Stimulated activated CD4-positive, alpha-beta T cell treated with anti-CD3 and anti-CD28 coated beads, Interleukin-1b, Interleukin-23, amount 100 ng/mL, for 24 hours (primary cell): ENCODE measurements at regions not wholly inside any gene's neighbourhood (a gene's known extent, or its start where the extent isn't known, plus 50 kb on each side); places are given as distances from the start of the nearest gene placed in this dataset.

Experiments used
- DNase-seq, 4 experiments: peaks; one replicate each; pipeline ENCODE4 v3.0.0-alpha.2; 2020; ENCODE audit warnings: low read depth in 4 of 4, low spot score in 1 of 4

DNA sequence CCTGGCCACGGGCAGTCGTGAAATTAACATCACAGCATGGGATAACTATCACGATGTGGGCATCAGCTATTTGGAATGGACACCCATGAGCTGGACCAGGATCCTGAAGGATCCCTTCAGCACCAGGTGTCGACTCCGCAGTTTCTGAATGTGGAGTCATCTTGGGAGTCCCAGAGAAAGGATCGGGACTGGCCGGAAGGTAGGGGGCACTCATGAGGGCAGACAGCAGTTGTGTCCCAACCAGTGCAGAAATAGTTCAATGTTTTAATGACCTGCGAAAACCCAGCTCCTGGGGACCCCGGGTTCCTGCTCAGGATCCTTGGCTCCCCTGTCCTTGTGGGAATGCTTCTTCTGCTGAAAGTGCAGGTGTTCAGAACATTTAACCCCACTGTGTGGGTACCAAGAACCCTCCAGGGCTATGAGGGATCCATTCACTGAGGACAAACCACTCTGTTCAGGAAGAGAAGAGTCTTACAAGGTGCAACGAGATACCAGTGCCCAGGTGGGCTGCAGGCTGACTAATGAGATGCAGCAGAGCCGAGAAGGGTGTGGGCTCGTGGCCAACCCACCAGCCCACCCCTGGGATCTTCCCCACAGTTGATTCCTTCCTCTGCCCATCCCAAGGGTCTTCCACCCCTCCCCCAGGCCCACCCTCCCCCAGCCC, 154.8 kb downstream of the SALL1 start:
- no peak for DNase-seq

GRCh38 chr16:50994995-50995394, 156.1 kb downstream of the SALL1 start:
- no peak for DNase-seq

- DNase-seq = no peak
Observed at GRCh38 chr16:50992350-50993032, 158.6 kb downstream of the SALL1 start.

- no peak for DNase-seq
Observed at GRCh38 chr16:50991436-50991835, 159.6 kb downstream of the SALL1 start.

DNA sequence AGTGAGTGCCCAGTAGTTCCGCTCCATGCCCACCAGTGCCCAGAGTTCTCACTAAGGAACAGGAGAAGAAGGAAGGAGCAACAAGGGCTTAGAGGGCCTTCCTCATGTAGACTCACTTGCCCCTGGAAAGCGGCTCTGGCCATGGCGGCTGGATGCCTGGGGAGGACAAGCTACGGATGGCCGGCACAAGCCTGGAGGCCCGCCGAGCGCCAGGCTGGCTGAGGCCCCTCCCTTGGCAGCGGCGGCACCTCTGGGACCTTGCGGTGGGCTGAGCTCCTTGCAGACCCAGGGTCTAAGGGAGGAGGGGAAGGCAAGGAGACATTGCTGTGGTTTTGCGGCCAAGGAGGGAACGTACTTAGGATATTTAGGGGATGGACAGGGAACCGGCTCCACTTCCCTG, 160.1 kb downstream of the SALL1 start:
- no peak for DNase-seq

GRCh38 chr16:50989047-50989446, 162.0 kb downstream of the SALL1 start:
- DNase-seq = no peak

- no peak for DNase-seq
Observed at GRCh38 chr16:50988441-50988840, 162.6 kb downstream of the SALL1 start.

GRCh38 chr16:50986453-50986852, 164.6 kb downstream of the SALL1 start:
- no peak for DNase-seq

GRCh38 chr16:50985733-50986132, 165.3 kb downstream of the SALL1 start:
- no peak for DNase-seq

GRCh38 chr16:50984688-50985087, 166.4 kb downstream of the SALL1 start:
- DNase-seq = no peak

DNA sequence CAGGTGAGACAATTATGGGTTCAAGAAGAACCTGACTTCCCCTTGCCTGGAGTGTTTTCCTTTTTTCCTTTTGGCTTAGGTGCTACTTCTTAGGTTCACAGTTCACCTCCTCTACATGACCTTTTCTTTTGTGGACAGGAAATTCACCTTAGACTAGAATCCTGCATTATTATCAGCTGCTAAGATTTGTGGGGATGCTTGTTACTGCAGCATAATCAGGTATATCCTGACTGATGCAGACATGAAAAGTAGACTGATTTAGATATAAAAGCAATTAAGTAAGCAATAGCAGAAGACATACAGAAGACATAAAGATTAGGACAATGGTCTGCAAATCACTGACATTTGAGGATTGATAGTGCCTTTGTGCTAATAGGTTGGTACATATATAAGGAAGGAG, 168.3 kb downstream of the SALL1 start:
- no peak for DNase-seq

DNA sequence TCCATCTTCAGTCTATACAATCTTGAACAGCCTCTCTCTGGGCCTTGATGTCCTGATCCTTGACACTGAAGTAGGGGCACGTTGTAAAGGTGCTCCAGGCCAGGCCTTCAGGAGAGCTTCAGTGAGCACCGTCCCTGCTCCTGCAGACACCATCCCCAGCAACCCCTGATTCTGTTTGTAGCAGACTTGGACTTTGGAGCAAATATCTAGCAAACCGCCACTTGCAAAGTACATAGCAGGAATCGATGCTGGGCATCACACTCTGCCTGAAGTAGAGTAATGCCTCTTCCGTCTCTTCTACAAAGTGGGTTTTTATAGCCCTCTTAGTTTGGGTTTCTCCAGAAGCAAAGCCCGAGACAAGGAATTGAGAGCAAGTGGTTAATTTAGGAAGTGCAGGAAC, 169.1 kb downstream of the SALL1 start:
- no peak for DNase-seq

DNA sequence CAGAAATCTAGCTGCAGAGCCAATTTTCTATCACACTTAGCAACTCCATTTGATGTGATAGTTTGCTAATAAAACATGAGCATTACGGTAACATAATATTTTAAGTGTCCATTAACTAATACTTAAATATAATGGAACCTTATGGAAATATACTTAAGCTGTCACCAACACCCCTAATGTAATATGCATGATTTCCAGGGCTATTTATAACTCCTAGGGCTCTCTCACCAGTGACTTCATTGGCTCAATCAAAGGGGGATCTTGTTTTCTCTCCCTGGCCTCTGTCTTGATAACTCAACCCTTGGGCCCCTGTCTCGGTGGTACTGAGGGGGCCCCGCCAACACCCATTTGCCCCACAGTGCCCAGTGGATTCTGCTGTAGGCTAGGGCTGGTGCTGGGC, 170.4 kb downstream of the SALL1 start:
- no peak for DNase-seq

DNA sequence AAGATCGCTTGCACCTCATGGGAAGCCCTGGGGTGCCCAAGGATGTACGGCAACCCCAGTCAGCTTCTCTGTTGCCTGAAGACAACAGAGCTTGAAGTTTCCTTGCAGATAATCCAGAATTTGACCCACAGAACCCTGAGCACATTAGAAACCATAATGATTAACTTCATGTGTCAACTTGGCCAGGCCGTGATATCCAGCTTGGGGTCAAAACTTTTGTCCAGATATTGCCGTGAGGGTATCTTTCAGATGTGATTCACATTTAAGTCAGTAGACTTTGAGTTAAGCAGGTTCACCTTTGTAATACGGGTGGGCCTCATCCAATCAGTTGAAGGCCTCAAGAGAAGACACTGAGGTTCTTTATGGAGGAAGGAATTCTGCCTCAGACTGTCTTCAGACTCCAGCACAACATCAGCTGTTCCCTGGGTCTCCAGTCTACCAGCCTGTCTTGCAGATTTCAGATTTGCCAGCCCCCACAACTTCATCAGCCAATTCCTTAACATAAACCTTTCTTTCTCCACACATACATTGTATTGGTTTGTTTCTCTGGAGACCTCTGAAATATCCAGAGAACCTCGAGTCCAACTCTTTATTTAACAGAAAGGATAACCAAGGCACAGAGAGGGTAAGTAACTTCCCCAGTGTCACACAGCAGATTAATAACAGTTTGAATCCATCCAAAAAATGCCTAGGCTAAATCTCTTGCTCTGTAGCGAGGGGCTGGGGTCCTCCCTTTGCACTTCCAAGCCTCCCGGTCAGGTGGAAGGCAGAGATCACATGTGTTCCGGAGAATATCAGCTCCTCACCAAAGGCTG, 171.1 kb downstream of the SALL1 start:
- DNase-seq = no peak

DNA sequence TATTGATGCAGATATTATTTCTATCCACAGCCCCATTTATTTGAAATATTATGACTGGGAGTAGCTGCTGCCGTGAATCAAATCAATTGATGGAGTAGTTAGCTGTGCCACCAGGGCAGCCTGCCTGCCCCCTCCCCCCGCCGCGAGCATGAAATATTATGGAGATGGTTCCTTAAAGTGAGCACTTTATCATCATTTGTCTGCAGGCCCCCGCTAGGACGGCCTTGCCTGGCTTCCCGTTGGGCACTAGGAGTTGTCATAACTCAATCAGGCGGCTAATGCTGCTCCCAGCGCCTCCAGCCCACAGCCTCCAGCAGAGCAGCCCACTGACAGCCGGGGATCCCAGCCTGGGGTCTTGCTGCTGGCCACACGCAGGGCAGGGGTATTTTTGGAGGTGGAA, 173.9 kb downstream of the SALL1 start:
- no peak for DNase-seq

GRCh38 chr16:50974438-50975036, 176.5 kb downstream of the SALL1 start:
- no peak for DNase-seq

GRCh38 chr16:50972876-50973275, 178.2 kb downstream of the SALL1 start:
- no peak for DNase-seq

DNA sequence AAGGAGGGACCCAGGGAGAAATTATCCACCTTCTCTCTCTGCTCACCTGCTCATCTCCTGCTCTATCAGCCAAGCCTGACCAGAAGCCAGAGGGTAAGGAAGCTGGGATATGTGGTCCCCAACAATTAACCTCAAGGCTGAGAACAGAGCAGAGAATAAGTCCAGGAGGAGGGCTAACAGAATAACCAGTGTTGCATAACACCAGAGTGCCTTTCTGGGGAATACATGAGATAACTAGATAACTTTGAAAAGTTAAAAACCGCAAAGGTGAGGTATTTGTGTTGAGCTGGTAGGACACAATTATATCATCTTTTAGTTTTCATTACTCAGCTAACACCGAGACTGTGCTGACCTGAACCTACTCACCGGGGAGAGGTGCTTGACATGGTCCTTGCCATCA, 180.8 kb downstream of the SALL1 start:
- DNase-seq = no peak

DNA sequence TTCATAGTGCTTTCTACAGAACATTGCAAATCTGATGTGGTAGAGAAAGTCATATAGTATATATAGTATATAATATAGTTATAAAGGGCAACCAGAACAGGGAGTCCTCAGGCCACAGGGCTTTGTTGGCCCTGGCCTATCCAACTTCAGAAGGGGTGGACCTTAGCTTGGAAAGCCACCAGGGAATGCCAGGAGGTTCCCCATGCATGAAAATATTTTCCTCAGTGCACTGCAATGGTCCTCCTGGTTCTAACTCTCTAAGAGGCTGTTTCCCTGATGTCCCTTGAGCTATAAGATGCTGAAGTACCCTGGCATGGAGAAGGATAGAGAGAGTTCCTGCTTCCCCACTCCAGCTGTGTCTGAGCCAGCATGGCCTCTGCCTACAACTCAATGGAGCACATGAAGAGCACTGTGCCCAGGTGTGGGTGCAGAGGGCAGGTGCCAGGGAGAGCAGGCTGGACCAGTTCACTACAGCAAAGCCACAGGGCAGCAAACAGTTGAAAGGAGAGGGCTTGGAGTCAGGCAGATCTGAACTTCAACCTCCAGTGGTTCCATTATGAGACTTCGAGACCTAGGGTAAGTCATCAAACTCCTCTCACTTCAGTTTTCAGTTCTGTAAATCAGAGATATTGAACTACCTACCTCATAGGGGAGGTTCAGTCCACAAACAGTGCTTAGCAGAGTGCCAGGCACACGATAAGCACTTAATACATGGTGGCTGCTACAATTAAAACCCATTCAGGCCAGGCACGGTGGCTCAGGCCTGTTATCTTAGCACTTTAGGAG, 183.1 kb downstream of the SALL1 start:
- no peak for DNase-seq

GRCh38 chr16:50964491-50964890, 186.6 kb downstream of the SALL1 start:
- no peak for DNase-seq

- DNase-seq = no peak
Observed at GRCh38 chr16:50961952-50962351, 189.1 kb downstream of the SALL1 start.
